Adrenal gland (tissue), 9 donors: ENCODE measurements at regions not wholly inside any gene's neighbourhood (a gene's known extent, or its start where the extent isn't known, plus 50 kb on each side); places are given as distances from the start of the nearest gene placed in this dataset.

Source experiments
- DNase-seq, 7 donors: peaks; one replicate each; pipeline ENCODE4 v3.0.0-alpha.2; 2019 to 2020
- H3K27ac ChIP-seq, 5 donors: fragments of 200-600 bp; sonication (generic) in 4 of 5; 1 replicate in 3 of 5; 2 replicates in 2 of 5; pipeline versions ENCODE4 v1.5.1 to v1.8.0; 2016 to 2020; ENCODE audit warnings: mild to moderate bottlenecking in 1 of 5
- H3K27me3 ChIP-seq: fragments of 200-600 bp; 2 replicates; pipeline ENCODE4 v1.8.0; 2021
- H3K36me3 ChIP-seq, 2 donors: fragments of 200-600 bp; replicated peaks in 1 of 2; 1 replicate in 1 of 2; 2 replicates in 1 of 2; pipeline versions ENCODE4 v1.5.1 to v1.8.0; 2018 to 2022
- H3K4me1 ChIP-seq, 2 donors: fragments of 200-600 bp; replicated peaks in 1 of 2; 1 replicate in 1 of 2; 2 replicates in 1 of 2; pipeline versions ENCODE4 v1.5.1 to v1.8.0; 2018 to 2021
- H3K4me3 ChIP-seq, 4 donors: fragments of 200-600 bp; sonication (generic) in 3 of 4; one replicate each; pipeline ENCODE4 v1.5.1; 2016 to 2018
- H3K9me3 ChIP-seq, 3 donors: fragments of 200-600 bp; sonication (generic) in 1 of 3; replicated peaks in 1 of 3; 1 replicate in 2 of 3; 2 replicates in 1 of 3; pipeline versions ENCODE4 v1.5.1 to v1.8.0; 2016 to 2021
- CTCF ChIP-seq, 6 experiments: fragments of 450-650 bp in 4 of 6; fragments of 200-600 bp in 2 of 6; sonication (generic) in 1 of 6; IDR thresholded peaks; 1 replicate in 5 of 6; 2 replicates in 1 of 6; pipeline versions ENCODE4 v1.5.1 to v1.8.0; 2016 to 2021; ENCODE audit warnings: antibody characterized with exemption in 6 of 6, mild to moderate bottlenecking in 2 of 6, moderate library complexity in 1 of 6
- POLR2A ChIP-seq, 2 donors: fragments of 450-650 bp; IDR thresholded peaks; one replicate each; pipeline ENCODE4 v1.6.1; 2017; ENCODE audit warnings: antibody characterized with exemption in 2 of 2, mild to moderate bottlenecking in 2 of 2, moderate library complexity in 1 of 2
- WGBS, 4 donors: extraction: QIAGEN DNeasy Blood & Tissue Kit in 2 of 4; methylation state at CpG; one replicate each; pipeline versions ENCODE4 v1.1.5 to v1.1.7; 2013 to 2017; 5-methylcytosine and 5-hydroxymethylcytosine counted together
- intact Hi-C, 2 donors: fragments of 100-400 bp; cut with DNase I; formaldehyde crosslinking; loops; one replicate each; pipeline versions ENCODE4 v1.14.1 to v1.15.0; 2022 to 2023
- donor health status: healthy with polysubstance abuse.
- donor health status: Bipolar disorder and iron deficiency.
- donor health status: DM: yes; HTN: yes; CAD: no.
- donor health status: DM: no; HTN: no; CAD: no.
- donor health status: DM: no; HTN: no; CAD: no.

GRCh38 chr5:54725391-54726280 lies 208.1 kb downstream of the SNX18 start:
- Histone ChIP-seq H3K27me3 (no peaks in the 10 kb centered on the region), H3K4me1 (no peaks in the 10 kb centered on the region), H3K27ac (no peak overlapping the region), H3K36me3 (no peaks in the 10 kb centered on the region), H3K9me3 (no peaks in the 10 kb centered on the region), H3K4me3 (no peak overlapping the region)
- DNase-seq = no peak
- TF ChIP-seq CTCF (IDR thresholded peaks at IDR 0.05) (no peak), POLR2A (IDR thresholded peaks at IDR 0.05) (no peak)
- intact Hi-C loops = no loop called here
- 38 to 46% (median 43%) methylated on average over 2 of the region's 2 CpGs for WGBS, 4 donors

- no peak overlapping the region for H3K4me3 ChIP-seq
- no peaks in the 10 kb centered on the region for H3K27me3 ChIP-seq
- WGBS, 4 donors = 52 to 80% (median 69%) methylated on average over 6 of the region's 6 CpGs
- peaks cover 0 to 8% of the 10 kb centered on the region in 2 donors for H3K4me1 ChIP-seq
- intact Hi-C loops = no loop called here
- no peak overlapping the region for H3K27ac ChIP-seq
- no peak for DNase-seq
- H3K36me3 ChIP-seq = no peaks in the 10 kb centered on the region
- no peaks in the 10 kb centered on the region for H3K9me3 ChIP-seq
- TF ChIP-seq POLR2A (IDR thresholded peaks at IDR 0.05) = no peak
- no peak for TF ChIP-seq CTCF (IDR thresholded peaks at IDR 0.05)
Measured at GRCh38 chr5:54722846-54723433, 205.4 kb downstream of the SNX18 start.

GRCh38 chr5:54721951-54722654 lies 204.5 kb downstream of the SNX18 start:
- Histone ChIP-seq H3K9me3 (no peaks in the 10 kb centered on the region), H3K36me3 (no peaks in the 10 kb centered on the region), H3K4me1 (peaks cover 0 to 8% of the 10 kb centered on the region in 2 donors), H3K4me3 (no peak overlapping the region), H3K27me3 (no peaks in the 10 kb centered on the region), H3K27ac (no peak overlapping the region)
- intact Hi-C loops = no loop called here
- 62 to 68% (median 65%) methylated on average over 5 of the region's 5 CpGs for WGBS, 4 donors
- TF ChIP-seq POLR2A (IDR thresholded peaks at IDR 0.05) (no peak), CTCF (IDR thresholded peaks at IDR 0.05) (no peak)
- no peak for DNase-seq

- intact Hi-C loops = no loop called here
- Histone ChIP-seq H3K4me1 (peaks cover 0 to 8% of the 10 kb centered on the region in 2 donors), H3K27ac (no peak overlapping the region), H3K27me3 (no peaks in the 10 kb centered on the region), H3K9me3 (no peaks in the 10 kb centered on the region), H3K36me3 (no peaks in the 10 kb centered on the region), H3K4me3 (no peak overlapping the region)
- no peak for DNase-seq
- TF ChIP-seq POLR2A (IDR thresholded peaks at IDR 0.05) = no peak
- TF ChIP-seq CTCF (IDR thresholded peaks at IDR 0.05) = no peak
- WGBS, 4 donors = 59 to 76% (median 61%) methylated on average over 1 of the region's 1 CpG
Measured at GRCh38 chr5:54721116-54721515, 203.6 kb downstream of the SNX18 start.
